ENCODE measurements at regions not wholly inside any gene's neighbourhood (a gene's known extent, or its start where the extent isn't known, plus 50 kb on each side); places are given as distances from the start of the nearest gene placed in this dataset.

DNA sequence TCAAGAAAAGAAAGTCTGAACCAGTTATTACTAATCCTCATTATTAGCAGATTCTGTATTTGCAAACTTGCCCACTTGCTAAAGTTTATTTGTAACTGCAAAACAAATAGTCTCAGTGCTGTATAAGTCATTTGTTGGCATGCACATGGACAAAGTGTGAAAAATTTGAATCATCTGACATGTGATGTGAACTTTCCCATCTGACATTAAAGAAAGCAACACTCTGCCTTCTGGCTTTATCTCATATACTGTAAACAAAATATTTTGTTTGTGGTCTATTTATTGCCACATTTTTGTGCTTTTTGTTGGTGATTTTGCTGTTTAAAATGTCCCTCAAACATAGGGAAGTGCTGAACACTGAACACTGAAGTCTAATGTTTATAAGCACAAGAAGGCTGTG, 513.8 kb downstream of the RPL10L start:
- Histone ChIP-seq H3K27ac (ENCODE audit: insufficient read depth, low read length) (no peak overlapping the region), H3K14ac (replicated peaks; ENCODE audit: low read depth, low read length) (no peak overlapping the region), H3K4me1 (ENCODE audit: control insufficient read depth, insufficient read depth, low read length) (no peaks in the 10 kb centered on the region), H2BK20ac (ENCODE audit: low read depth, low read length) (no peak overlapping the region), H3K27me3 (ENCODE audit: control insufficient read depth, insufficient read depth, low read length) (no peaks in the 10 kb centered on the region), H3K9me1 (ENCODE audit: insufficient read depth, low read length) (no peaks in the 10 kb centered on the region), H3K9ac (ENCODE audit: low read depth, low read length) (no peak overlapping the region), H2AK5ac (ENCODE audit: low read depth, low read length) (no peak overlapping the region), H3K9me3 (ENCODE audit: control insufficient read depth, insufficient read depth, low read length) (0 out of 2 replicates have a peak, but pooled peaks cover 2% of the 10 kb centered on the region), H3K56ac (ENCODE audit: extremely low read depth, insufficient read depth, low read length) (no peak overlapping the region), H2BK15ac (ENCODE audit: low read depth, low read length) (no peak overlapping the region), H4K20me1 (ENCODE audit: insufficient read depth, low read length) (no peaks in the 10 kb centered on the region), H3K79me1 (ENCODE audit: low read depth in 1 of 2, low read length in 2 of 2) (no peaks in the 10 kb centered on the region), H3K4me2 (ENCODE audit: low read depth, low read length) (no peak overlapping the region), H2AFZ (replicated peaks; ENCODE audit: low read length, poor library complexity) (no peak overlapping the region), H4K91ac (ENCODE audit: insufficient read depth, low read depth, low read length) (no peak overlapping the region), H3K4me3 (ENCODE audit: insufficient read depth, low read depth, low read length) (no peak overlapping the region), H2BK120ac (ENCODE audit: low read depth, low read length) (no peak overlapping the region), H3K4ac (ENCODE audit: low read depth, low read length) (no peak overlapping the region), H2BK5ac (ENCODE audit: low read depth, low read length, poor library complexity, severe bottlenecking) (no peak overlapping the region), H3K36me3 (ENCODE audit: control insufficient read depth, insufficient read depth, low read length) (no peaks in the 10 kb centered on the region), H4K8ac (ENCODE audit: low read depth in 2 of 2, low read length in 2 of 2) (no peak overlapping the region), H3K23ac (ENCODE audit: low read depth, low read length) (no peak overlapping the region), H2AK9ac (replicated peaks; ENCODE audit: low read depth, low read length, poor library complexity) (no peak overlapping the region), H3K18ac (ENCODE audit: low read depth, low read length) (no peak overlapping the region), H4K5ac (ENCODE audit: low read depth, low read length) (no peak overlapping the region)
- TF ChIP-seq BHLHE40 (IDR thresholded peaks at IDR 0.05; ENCODE audit: low read depth, low read length): no peak
- no peak for TF ChIP-seq CHD1 (IDR thresholded peaks at IDR 0.05; ENCODE audit: low read depth, low read length)
- TF ChIP-seq, protein P1, sequence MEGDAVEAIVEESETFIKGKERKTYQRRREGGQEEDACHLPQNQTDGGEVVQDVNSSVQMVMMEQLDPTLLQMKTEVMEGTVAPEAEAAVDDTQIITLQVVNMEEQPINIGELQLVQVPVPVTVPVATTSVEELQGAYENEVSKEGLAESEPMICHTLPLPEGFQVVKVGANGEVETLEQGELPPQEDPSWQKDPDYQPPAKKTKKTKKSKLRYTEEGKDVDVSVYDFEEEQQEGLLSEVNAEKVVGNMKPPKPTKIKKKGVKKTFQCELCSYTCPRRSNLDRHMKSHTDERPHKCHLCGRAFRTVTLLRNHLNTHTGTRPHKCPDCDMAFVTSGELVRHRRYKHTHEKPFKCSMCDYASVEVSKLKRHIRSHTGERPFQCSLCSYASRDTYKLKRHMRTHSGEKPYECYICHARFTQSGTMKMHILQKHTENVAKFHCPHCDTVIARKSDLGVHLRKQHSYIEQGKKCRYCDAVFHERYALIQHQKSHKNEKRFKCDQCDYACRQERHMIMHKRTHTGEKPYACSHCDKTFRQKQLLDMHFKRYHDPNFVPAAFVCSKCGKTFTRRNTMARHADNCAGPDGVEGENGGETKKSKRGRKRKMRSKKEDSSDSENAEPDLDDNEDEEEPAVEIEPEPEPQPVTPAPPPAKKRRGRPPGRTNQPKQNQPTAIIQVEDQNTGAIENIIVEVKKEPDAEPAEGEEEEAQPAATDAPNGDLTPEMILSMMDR (conservative IDR thresholded peaks at IDR 0.05; ENCODE audit: low read depth, low read length): no peak
- no peak for TF ChIP-seq NFE2L2 (IDR thresholded peaks at IDR 0.05; ENCODE audit: low read depth, low read length)
- TF ChIP-seq, protein P2, sequence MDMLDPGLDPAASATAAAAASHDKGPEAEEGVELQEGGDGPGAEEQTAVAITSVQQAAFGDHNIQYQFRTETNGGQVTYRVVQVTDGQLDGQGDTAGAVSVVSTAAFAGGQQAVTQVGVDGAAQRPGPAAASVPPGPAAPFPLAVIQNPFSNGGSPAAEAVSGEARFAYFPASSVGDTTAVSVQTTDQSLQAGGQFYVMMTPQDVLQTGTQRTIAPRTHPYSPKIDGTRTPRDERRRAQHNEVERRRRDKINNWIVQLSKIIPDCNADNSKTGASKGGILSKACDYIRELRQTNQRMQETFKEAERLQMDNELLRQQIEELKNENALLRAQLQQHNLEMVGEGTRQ (IDR thresholded peaks at IDR 0.05; ENCODE audit: low read depth, low read length): no peak
- TF ChIP-seq RAD21 (IDR thresholded peaks at IDR 0.05; ENCODE audit: low read length): no peak
- no peak for TF ChIP-seq MXI1 (IDR thresholded peaks at IDR 0.05; ENCODE audit: borderline replicate concordance, low read depth, low read length)
- TF ChIP-seq SMC3 (IDR thresholded peaks at IDR 0.05; ENCODE audit: low read depth, low read length): no peak
- TF ChIP-seq, protein P3, sequence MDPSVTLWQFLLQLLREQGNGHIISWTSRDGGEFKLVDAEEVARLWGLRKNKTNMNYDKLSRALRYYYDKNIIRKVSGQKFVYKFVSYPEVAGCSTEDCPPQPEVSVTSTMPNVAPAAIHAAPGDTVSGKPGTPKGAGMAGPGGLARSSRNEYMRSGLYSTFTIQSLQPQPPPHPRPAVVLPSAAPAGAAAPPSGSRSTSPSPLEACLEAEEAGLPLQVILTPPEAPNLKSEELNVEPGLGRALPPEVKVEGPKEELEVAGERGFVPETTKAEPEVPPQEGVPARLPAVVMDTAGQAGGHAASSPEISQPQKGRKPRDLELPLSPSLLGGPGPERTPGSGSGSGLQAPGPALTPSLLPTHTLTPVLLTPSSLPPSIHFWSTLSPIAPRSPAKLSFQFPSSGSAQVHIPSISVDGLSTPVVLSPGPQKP (IDR thresholded peaks at IDR 0.05; ENCODE audit: borderline replicate concordance, low read depth, low read length): no peak
- no peak for TF ChIP-seq RCOR1 (IDR thresholded peaks at IDR 0.05; ENCODE audit: insufficient replicate concordance, low read length)
- intact Hi-C loops (cut with micrococcal nuclease) (loop anchor here (10.0 kb wide), 1 partner anchor 213 kb away; no protein-coding TSS in a partner anchor), dilution Hi-C loops (cut with HindIII; ENCODE audit: low sequenced_read_pairs, unreplicated experiment) (no loop called here), in situ Hi-C loops (cut with MboI; ENCODE audit: low sequenced_read_pairs) (no loop called here)
- ATAC-seq (ENCODE audit: low read depth) (no peak), DNase-seq (no peak)
- BruUV-seq (replicated peaks): no TSS peak
- ChIA-PET CTCF (no interaction called here), POLR2A (ENCODE audit: unreplicated experiment) (no interaction called here)
